Kidney (tissue), 13 donors: ENCODE measurements at regions not wholly inside any gene's neighbourhood (a gene's known extent, or its start where the extent isn't known, plus 50 kb on each side); places are given as distances from the start of the nearest gene placed in this dataset.

Experiments
- DNase-seq, 5 donors: peaks; one replicate each; pipeline ENCODE4 v3.0.0-alpha.2; 2013 to 2020
- FAIRE-seq: peaks from 2 replicates; lab custom pipeline; 2012; peaks lifted over from hg19 to GRCh38; lab: Jason Lieb, UNC
- H3K27ac ChIP-seq, 2 donors: one replicate each; pipeline ENCODE4 v1.7.0; 2013; ENCODE audit warnings: low read depth in 2 of 2, low read length in 2 of 2, inconsistent platforms in 1 of 2
- H3K27me3 ChIP-seq: one replicate; pipeline ENCODE4 v1.7.1; 2013; ENCODE audit warnings: low read length, inconsistent platforms; ENCODE audit not compliant: control insufficient read depth, insufficient read depth
- H3K36me3 ChIP-seq, 3 donors: one replicate each; pipeline versions ENCODE4 v1.7.0 to v1.7.1; 2013; ENCODE audit warnings: low read length in 3 of 3, control low read depth in 1 of 3, inconsistent platforms in 1 of 3; ENCODE audit not compliant: insufficient read depth in 3 of 3, control insufficient read depth in 2 of 3
- H3K4me1 ChIP-seq, 3 donors: one replicate each; pipeline versions ENCODE4 v1.7.0 to v1.7.1; 2013; ENCODE audit warnings: low read length in 3 of 3, inconsistent platforms in 1 of 3, low read depth in 1 of 3; ENCODE audit not compliant: control insufficient read depth in 2 of 3, insufficient read depth in 2 of 3
- H3K4me3 ChIP-seq, 3 donors: one replicate each; pipeline versions ENCODE4 v1.7.0 to v1.8.1; 2013; ENCODE audit warnings: low read length in 3 of 3, control low read depth in 1 of 3, inconsistent platforms in 1 of 3
- H3K9ac ChIP-seq, 3 donors: one replicate each; pipeline versions ENCODE4 v1.7.0 to v1.7.1; 2013; ENCODE audit warnings: low read length in 3 of 3, control low read depth in 1 of 3, inconsistent platforms in 1 of 3
- H3K9me3 ChIP-seq, 3 donors: one replicate each; pipeline versions ENCODE4 v1.7.0 to v1.7.1; 2013; ENCODE audit warnings: low read length in 3 of 3, control low read depth in 1 of 3, inconsistent platforms in 1 of 3; ENCODE audit not compliant: control insufficient read depth in 2 of 3, insufficient read depth in 1 of 3
- intact Hi-C: fragments of 100-400 bp; cut with DNase I; formaldehyde crosslinking; loops from one replicate; pipeline ENCODE4 v1.11.1; 2022
- TF ChIP-seq, protein P1 (sequence below): IDR thresholded peaks from 3 replicates; pipeline ENCODE4 v1.5.1; 2012; ENCODE audit warnings: mild to moderate bottlenecking, moderate library complexity, borderline replicate concordance; ENCODE audit not compliant: insufficient read depth; ENCODE audit errors: extremely low read depth
- donor health status: control.
- donor health status: control.
- donor health status: control.
- donor health status: control.
- donor health status: control.
- donor health status: DM: yes; HTN: yes; CAD: no.
- donor health status: Normal renal cell carcinoma (clear cell type).

DNA sequence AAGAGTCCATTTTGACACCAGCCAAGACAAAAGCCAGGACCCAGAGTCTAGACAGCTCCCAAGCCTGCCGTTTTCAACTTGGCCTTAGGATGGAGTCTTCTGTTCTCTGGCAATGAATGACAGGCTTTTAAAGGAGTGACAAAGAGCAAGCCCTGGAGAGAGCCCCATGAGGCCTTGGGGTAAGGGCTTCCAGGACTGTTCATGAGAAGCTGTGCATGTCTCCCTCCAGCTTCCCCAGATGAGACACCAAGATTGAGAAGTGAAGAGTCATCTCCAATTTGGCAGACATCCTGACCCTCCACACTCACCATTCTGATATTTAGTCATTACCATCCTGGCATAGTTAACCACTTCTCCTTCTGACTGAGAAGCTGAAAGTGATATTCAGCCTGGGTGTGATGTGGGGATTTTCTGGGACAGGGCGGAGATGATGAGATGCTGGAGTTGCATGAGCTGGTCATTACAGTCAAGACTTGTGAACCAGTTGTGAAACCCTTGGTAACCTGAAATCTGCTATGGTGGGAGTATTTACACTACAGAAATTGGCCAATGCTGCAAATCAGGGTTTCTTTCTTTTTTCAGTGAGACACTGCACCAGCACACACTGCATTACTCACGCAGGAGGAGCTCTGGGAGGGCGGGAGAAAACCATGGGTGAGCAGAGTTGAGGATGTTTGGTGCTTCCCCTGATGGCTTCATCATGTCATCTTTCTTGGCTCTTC, 77.8 kb downstream of the VCPKMT start:
- intact Hi-C loops, result no loop called here
- H3K27ac ChIP-seq, result no peak overlapping the region
- no peaks in the 10 kb centered on the region for H3K36me3 ChIP-seq
- no peaks in the 10 kb centered on the region for H3K9me3 ChIP-seq
- H3K4me3 ChIP-seq, result no peak overlapping the region
- DNase-seq, result no peak
- no peak for FAIRE-seq
- no peaks in the 10 kb centered on the region for H3K27me3 ChIP-seq
- TF ChIP-seq, protein P1, sequence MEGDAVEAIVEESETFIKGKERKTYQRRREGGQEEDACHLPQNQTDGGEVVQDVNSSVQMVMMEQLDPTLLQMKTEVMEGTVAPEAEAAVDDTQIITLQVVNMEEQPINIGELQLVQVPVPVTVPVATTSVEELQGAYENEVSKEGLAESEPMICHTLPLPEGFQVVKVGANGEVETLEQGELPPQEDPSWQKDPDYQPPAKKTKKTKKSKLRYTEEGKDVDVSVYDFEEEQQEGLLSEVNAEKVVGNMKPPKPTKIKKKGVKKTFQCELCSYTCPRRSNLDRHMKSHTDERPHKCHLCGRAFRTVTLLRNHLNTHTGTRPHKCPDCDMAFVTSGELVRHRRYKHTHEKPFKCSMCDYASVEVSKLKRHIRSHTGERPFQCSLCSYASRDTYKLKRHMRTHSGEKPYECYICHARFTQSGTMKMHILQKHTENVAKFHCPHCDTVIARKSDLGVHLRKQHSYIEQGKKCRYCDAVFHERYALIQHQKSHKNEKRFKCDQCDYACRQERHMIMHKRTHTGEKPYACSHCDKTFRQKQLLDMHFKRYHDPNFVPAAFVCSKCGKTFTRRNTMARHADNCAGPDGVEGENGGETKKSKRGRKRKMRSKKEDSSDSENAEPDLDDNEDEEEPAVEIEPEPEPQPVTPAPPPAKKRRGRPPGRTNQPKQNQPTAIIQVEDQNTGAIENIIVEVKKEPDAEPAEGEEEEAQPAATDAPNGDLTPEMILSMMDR, result no peak
- H3K4me1 ChIP-seq, result peaks cover 0 to 5% (median 3%) of the 10 kb centered on the region in 3 donors
- H3K9ac ChIP-seq, result no peak overlapping the region

DNA sequence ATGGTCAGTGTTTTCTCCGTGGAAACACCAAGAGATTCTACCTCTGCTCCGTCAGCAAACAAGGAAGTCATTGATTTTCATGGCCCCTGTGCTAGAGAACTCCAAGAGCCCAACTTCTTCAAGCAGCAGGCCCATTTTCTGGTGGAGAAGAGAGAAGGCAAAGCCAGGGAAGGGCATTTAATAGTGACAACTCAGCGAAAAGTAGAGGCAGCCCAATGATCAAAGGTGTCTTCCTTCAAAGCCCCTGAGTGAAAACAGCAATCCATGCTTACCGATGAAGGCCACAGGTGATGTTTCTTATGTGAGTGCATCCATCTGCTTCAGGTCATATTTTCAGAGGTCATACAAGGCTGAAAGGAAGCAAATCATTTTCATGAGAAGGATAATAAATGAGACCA, 77.3 kb downstream of the VCPKMT start:
- TF ChIP-seq, protein P1, result no peak
- H3K36me3 ChIP-seq, result no peaks in the 10 kb centered on the region
- no peak overlapping the region for H3K4me3 ChIP-seq
- no peak overlapping the region for H3K27ac ChIP-seq
- peaks cover 0 to 8% (median 8%) of the 10 kb centered on the region in 3 donors for H3K4me1 ChIP-seq
- no peak for DNase-seq
- intact Hi-C loops, result no loop called here
- no peaks in the 10 kb centered on the region for H3K9me3 ChIP-seq
- FAIRE-seq, result no peak
- no peaks in the 10 kb centered on the region for H3K27me3 ChIP-seq
- no peak overlapping the region for H3K9ac ChIP-seq

DNA sequence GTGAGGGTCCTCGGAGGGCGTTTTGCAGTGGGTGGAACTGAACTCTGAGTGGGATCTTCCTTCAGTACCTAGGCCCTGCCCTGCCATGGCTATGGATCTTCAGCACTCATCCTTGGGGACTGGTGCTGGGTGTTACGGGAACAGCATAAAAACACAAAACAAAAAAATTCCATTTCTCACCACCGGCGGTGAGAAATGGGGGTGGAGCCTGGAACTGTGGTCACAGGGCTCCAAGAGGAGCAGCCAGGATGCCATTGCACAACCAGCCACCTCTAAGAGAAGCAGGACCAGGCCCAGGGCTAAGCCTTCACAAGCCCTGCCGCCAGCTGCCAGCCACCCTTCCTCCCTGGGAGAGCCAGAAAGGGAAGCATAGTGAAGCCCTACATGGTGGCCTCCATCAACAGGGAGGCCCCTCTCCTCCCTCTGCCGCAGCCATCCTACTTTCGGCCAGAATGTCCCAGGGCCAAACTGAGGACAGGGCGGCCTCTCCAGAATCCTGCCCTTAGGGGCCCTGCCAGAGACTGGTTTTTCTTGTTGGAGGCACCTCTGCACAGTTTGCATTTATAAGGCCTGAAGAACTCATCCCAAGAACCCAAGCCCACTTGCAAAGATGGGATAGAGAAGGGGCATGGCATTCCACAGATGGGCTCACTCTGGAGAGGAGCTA, 76.5 kb downstream of the VCPKMT start:
- TF ChIP-seq, protein P1, result no peak
- intact Hi-C loops, result no loop called here
- H3K9ac ChIP-seq, result no peak overlapping the region
- no peak overlapping the region for H3K27ac ChIP-seq
- no peaks in the 10 kb centered on the region for H3K9me3 ChIP-seq
- H3K27me3 ChIP-seq, result no peaks in the 10 kb centered on the region
- FAIRE-seq (no peak), DNase-seq (no peak)
- no peaks in the 10 kb centered on the region for H3K36me3 ChIP-seq
- no peak overlapping the region for H3K4me3 ChIP-seq
- peaks cover 0 to 14% (median 14%) of the 10 kb centered on the region in 3 donors for H3K4me1 ChIP-seq
